Activated naive CD4-positive, alpha-beta T cell treated with anti-CD3 and anti-CD28 coated beads, Interleukin-2, amount 50 U/mL, for 72 hours (primary cell): ENCODE measurements at regions not wholly inside any gene's neighbourhood (a gene's known extent, or its start where the extent isn't known, plus 50 kb on each side); places are given as distances from the start of the nearest gene placed in this dataset.

ENCODE experiments used
- ATAC-seq, 2 donors: fragments of 150-1000 bp; cut with Tn5 transposase; 2 replicates each; pipeline ENCODE4 v1.10.0; 2021; ENCODE audit warnings: mild to moderate bottlenecking in 2 of 2, moderate library complexity in 2 of 2
- DNase-seq, 2 donors: peaks; one replicate each; pipeline ENCODE4 v3.0.0; 2021 to 2022; ENCODE audit warnings: low spot score in 2 of 2
- H3K27ac Mint-ChIP-seq, 2 donors: one replicate each; pipeline ENCODE4 v1.8.0; 2022; ENCODE audit warnings: mild to moderate bottlenecking in 2 of 2, mixed read lengths in 2 of 2
- H3K36me3 Mint-ChIP-seq, 2 donors: one replicate each; pipeline ENCODE4 v1.8.0; 2022; ENCODE audit warnings: mixed read lengths in 2 of 2
- H3K9me3 Mint-ChIP-seq, 2 donors: one replicate each; pipeline ENCODE4 v1.8.0; 2022; ENCODE audit warnings: mixed read lengths in 2 of 2

DNA sequence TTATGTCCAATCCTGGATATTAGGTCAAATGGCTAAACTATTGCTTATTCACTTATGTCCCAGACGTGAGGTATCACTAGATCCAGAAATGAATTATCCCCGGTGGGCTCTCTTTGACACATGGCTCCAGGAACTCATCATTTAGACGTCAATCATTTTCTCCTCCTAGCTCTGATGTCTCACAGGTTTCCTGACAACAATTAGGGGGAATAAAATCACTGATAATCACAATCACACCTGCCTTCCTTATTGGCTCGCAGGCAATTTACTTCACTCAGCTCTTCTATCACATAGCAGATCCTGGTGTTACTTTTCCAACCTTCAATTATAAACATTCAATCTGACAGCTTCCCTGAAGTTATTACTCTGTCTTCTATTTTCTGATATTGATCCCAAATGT is 634.0 kb upstream of the TENM4 start:
- Mint-ChIP-seq H3K9me3 (peaks cover 13 to 23% of the 10 kb centered on the region in 2 donors), H3K36me3 (no peaks in the 10 kb centered on the region), H3K27ac (no peak overlapping the region)
- ATAC-seq = no peak
- no peak for DNase-seq

GRCh38 chr11:80066291-80066690 is 625.5 kb upstream of the TENM4 start:
- ATAC-seq = no peak
- Mint-ChIP-seq H3K27ac (no peak overlapping the region), H3K9me3 (peaks cover 4 to 15% of the 10 kb centered on the region in 2 donors), H3K36me3 (no peaks in the 10 kb centered on the region)
- no peak for DNase-seq

DNA sequence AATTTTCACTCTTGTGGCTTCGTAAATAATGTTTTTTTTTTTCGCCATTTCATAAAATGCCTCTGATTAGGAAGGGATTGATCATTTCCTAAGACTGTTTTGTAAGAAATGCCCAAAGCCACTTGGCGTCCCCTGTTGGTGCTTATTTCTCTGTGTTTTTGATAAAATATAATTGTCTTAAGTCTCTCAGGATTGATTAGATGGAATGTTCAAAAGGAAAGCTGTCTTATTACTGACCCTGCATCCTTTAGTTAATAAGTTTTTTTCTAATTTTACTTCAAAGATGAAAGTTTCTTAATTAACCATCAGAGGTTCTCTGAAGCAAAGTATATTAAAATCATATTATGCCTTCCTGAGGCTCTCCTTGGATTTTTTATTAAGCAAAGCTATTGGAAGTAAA is 624.3 kb upstream of the TENM4 start:
- DNase-seq = no peak
- H3K27ac Mint-ChIP-seq = no peak overlapping the region
- H3K9me3 Mint-ChIP-seq = peaks cover 15 to 18% of the 10 kb centered on the region in 2 donors
- ATAC-seq = no peak
- no peaks in the 10 kb centered on the region for H3K36me3 Mint-ChIP-seq

DNA sequence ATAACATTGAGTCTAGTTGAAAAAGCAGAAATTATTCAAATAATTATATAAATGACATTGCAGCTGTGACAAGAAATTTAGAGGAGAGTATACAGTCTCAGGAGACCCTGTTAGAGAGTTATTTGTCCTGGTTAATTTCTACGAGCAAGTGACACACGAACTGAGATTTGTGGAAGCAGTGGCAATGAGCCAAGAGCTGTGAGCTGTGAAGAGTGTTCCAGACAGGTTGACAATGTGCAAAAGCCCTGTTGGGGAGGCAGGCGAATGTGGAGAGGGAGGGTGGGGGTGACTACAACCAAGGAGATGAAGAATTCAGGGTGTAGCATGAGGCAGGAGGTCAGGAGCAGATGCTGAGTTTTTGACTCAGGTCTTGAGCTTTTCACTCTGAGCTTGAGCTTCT is 620.2 kb upstream of the TENM4 start:
- Mint-ChIP-seq H3K36me3 (no peaks in the 10 kb centered on the region), H3K9me3 (peaks cover 17 to 23% of the 10 kb centered on the region in 2 donors), H3K27ac (no peak overlapping the region)
- ATAC-seq = no peak
- DNase-seq = no peak

DNA sequence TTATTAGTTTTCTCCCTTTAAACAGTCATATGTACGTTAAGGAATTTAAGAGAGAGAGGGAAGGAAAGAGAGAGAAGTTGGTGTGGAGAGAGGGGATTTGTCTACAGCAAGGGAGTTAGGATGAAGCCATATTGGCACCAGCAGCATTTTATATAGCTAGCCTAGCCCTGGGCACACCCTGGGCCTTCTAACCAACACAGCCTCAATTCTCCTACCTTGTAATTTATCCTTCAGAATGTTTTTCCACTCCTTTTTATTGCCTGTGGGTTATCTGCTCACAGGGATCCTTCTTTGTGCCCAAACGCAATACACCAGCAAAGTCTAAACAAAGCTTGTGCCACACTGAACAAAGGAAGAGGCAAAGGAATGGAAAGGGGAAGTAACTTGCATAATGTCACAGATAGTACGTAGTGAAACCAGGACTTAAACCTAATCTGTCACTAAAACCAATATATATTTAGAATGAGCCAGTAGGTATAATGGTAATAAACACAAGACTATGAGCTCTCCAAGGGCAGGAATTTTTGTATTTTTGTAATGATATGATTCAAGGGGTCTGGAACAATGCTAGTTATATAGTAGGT is 613.8 kb upstream of the TENM4 start:
- H3K9me3 Mint-ChIP-seq = peaks cover 5 to 26% of the 10 kb centered on the region in 2 donors
- no peak overlapping the region for H3K27ac Mint-ChIP-seq
- no peaks in the 10 kb centered on the region for H3K36me3 Mint-ChIP-seq
- ATAC-seq = no peak
- DNase-seq = no peak

- no peak for ATAC-seq
- H3K36me3 Mint-ChIP-seq = peaks cover 0 to 7% of the 10 kb centered on the region in 2 donors
- H3K9me3 Mint-ChIP-seq = peaks cover 9 to 23% of the 10 kb centered on the region in 2 donors
- DNase-seq = no peak
- no peak overlapping the region for H3K27ac Mint-ChIP-seq
These were observed 607.7 kb upstream of the TENM4 start for GRCh38 chr11:80048513-80048912.

- H3K27ac Mint-ChIP-seq = no peak overlapping the region
These were observed 600.5 kb upstream of the TENM4 start for GRCh38 chr11:80041136-80042000.

DNA sequence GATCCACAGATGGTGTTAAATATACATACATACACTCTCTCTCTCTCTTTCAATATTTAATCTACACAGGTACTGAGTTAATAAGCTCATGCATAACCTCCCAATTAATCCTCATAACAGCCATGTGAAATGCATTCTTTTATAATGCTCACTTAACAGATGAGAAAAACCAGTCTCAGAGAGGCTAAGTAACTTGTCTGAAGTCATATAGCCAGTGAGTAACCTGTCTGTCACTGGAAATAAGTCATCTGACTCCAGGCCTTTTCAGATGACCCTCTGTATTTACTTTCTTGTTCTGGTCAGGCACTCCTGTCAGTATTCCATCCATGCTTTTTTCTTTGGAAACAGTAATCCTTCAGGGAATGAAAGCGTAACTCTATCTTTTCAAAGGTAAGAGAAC is 594.0 kb upstream of the TENM4 start:
- H3K36me3 Mint-ChIP-seq = no peaks in the 10 kb centered on the region
- ATAC-seq (no peak), DNase-seq (no peak)
- H3K27ac Mint-ChIP-seq = no peak overlapping the region
- peaks cover 5 to 14% of the 10 kb centered on the region in 2 donors for H3K9me3 Mint-ChIP-seq

More at GRCh38 chr11:80041136-80042000, 600.5 kb upstream of the TENM4 start:
- Mint-ChIP-seq H3K9me3 (peaks cover 13 to 21% of the 10 kb centered on the region in 2 donors), H3K36me3 (peaks cover 0 to 7% of the 10 kb centered on the region in 2 donors)
- ATAC-seq (no peak), DNase-seq (no peak)

DNA sequence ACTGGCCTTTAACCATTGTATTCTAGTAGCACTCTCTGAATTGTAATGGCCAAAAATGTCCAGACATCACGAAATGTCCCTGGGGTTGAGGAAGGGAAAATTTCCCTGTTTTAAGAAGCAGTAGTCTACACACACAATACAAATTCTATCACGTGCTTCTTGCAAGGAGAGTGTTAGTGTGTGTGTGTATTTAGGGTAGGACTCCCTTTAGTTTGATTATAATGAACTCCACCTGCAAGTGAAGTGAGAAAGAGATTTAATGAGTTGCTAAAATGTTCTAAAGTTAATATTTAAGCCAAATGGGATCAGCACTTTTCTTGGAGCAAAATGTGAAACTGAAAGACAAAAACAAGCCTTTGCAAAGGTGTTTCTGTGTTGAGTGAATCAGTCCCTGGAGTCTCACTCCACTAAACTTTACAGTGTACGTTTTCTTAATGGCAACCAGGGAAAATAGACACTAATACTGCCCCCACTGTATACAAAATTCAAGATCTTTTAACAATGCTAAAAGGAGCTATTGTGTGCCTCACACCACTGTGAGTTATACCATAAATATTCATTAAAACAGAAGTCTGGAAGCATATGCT is 590.3 kb upstream of the TENM4 start:
- H3K27ac Mint-ChIP-seq = no peak overlapping the region
- H3K36me3 Mint-ChIP-seq = no peaks in the 10 kb centered on the region
- peaks cover 0 to 13% of the 10 kb centered on the region in 2 donors for H3K9me3 Mint-ChIP-seq
- DNase-seq (no peak), ATAC-seq (no peak)

- no peak for DNase-seq
- peaks cover 9 to 18% of the 10 kb centered on the region in 2 donors for H3K9me3 Mint-ChIP-seq
- peaks cover 0 to 6% of the 10 kb centered on the region in 2 donors for H3K36me3 Mint-ChIP-seq
- ATAC-seq = no peak
- no peak overlapping the region for H3K27ac Mint-ChIP-seq
These were observed 588.2 kb upstream of the TENM4 start for GRCh38 chr11:80028998-80029397.

GRCh38 chr11:80024119-80024518 is 583.3 kb upstream of the TENM4 start:
- ATAC-seq (no peak), DNase-seq (no peak)
- Mint-ChIP-seq H3K36me3 (peaks cover 0 to 6% of the 10 kb centered on the region in 2 donors), H3K27ac (no peak overlapping the region), H3K9me3 (peaks cover 9 to 18% of the 10 kb centered on the region in 2 donors)

GRCh38 chr11:80023386-80023785 is 582.6 kb upstream of the TENM4 start:
- ATAC-seq (no peak), DNase-seq (no peak)
- Mint-ChIP-seq H3K9me3 (peaks cover 9 to 18% of the 10 kb centered on the region in 2 donors), H3K27ac (no peak overlapping the region), H3K36me3 (peaks cover 0 to 6% of the 10 kb centered on the region in 2 donors)

GRCh38 chr11:80010536-80010935 is 569.7 kb upstream of the TENM4 start:
- peaks cover 5 to 6% of the 10 kb centered on the region in 2 donors for H3K9me3 Mint-ChIP-seq
- no peak overlapping the region for H3K27ac Mint-ChIP-seq
- ATAC-seq = no peak
- H3K36me3 Mint-ChIP-seq = no peaks in the 10 kb centered on the region
- DNase-seq = no peak

GRCh38 chr11:80009081-80009480 is 568.3 kb upstream of the TENM4 start:
- H3K9me3 Mint-ChIP-seq = peaks cover 13 to 14% of the 10 kb centered on the region in 2 donors
- no peak for DNase-seq
- ATAC-seq = no peak
- no peak overlapping the region for H3K27ac Mint-ChIP-seq
- no peaks in the 10 kb centered on the region for H3K36me3 Mint-ChIP-seq

- DNase-seq = no peak
- no peak overlapping the region for H3K27ac Mint-ChIP-seq
- peaks cover 13 to 15% of the 10 kb centered on the region in 2 donors for H3K9me3 Mint-ChIP-seq
These were observed 566.8 kb upstream of the TENM4 start for GRCh38 chr11:80007616-80008015.

DNA sequence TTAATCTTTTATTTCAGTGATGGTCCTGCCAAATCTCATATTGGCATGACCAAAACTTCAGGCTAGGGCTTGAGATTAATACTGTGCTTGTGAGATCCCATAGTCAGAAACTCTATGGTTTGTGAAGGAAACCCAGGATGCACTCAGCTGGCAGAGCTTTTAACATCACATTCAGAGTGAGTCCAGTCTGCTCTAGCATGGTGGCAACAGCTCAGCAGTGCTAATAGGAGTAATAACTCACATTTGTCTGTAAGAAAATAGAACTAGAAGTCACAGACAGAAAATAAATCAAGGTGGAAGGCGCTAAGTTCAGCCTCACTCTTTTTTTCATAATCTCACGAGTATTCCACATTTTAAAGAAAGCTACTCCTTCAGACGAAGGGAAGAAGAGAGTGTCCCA is 549.3 kb upstream of the TENM4 start:
- DNase-seq (no peak), ATAC-seq (no peak)
- H3K9me3 Mint-ChIP-seq = peaks cover 16 to 19% of the 10 kb centered on the region in 2 donors
- peaks cover 0 to 4% of the 10 kb centered on the region in 2 donors for H3K36me3 Mint-ChIP-seq
- no peak overlapping the region for H3K27ac Mint-ChIP-seq

More at GRCh38 chr11:80007616-80008015, 566.8 kb upstream of the TENM4 start:
- H3K36me3 Mint-ChIP-seq = no peaks in the 10 kb centered on the region
- ATAC-seq = no peak

DNA sequence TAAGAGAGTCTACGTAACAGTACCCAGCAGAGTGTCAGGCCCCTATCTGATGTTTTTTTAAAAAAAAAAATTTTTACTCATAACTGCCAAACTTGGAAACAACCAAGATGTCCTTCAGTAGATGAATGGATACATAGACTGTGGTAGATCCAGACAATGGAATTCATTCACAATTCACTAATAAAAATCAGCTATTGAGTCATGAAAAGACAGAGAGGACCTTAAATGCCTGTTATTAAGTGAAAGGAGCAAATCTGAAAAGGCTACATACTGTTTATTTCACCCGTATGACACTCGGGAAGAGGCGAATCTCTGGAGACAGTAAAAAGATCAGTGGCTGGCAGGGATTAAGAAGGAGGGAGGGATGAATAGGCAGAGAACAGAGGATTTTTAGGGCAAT is 541.4 kb upstream of the TENM4 start:
- Mint-ChIP-seq H3K27ac (no peak overlapping the region), H3K36me3 (no peaks in the 10 kb centered on the region), H3K9me3 (peaks cover 22 to 30% of the 10 kb centered on the region in 2 donors)
- DNase-seq (no peak), ATAC-seq (no peak)
